GM23338 (cell line): ENCODE measurements at regions not wholly inside any gene's neighbourhood (a gene's known extent, or its start where the extent isn't known, plus 50 kb on each side); places are given as distances from the start of the nearest gene placed in this dataset.

Experiments
- ATAC-seq: fragments of 200-7000 bp; cut with Tn5 transposase; 3 replicates; pipeline ENCODE4 v1.9.1; 2020
- DNase-seq: peaks from one replicate; pipeline ENCODE4 v3.0.0-alpha.2; 2015; ENCODE audit warnings: low spot score
- H2AFZ ChIP-seq: fragments of 200-600 bp; sonication (generic); 2 replicates; pipeline ENCODE4 v1.8.0; 2016; ENCODE audit warnings: antibody characterized with exemption, mild to moderate bottlenecking, moderate library complexity
- H3F3A ChIP-seq: fragments of 200-600 bp; sonication (generic); replicated peaks from 2 replicates; pipeline ENCODE4 v1.8.0; 2017; ENCODE audit warnings: antibody characterized with exemption, mixed run types, low read depth
- H3K27ac ChIP-seq: fragments of 200-600 bp; sonication (generic); 2 replicates; pipeline ENCODE4 v1.6.1; 2016; ENCODE audit warnings: low read depth
- H3K27me3 ChIP-seq: fragments of 200-600 bp; sonication (generic); 2 replicates; pipeline ENCODE4 v1.8.0; 2016; ENCODE audit warnings: mild to moderate bottlenecking, mixed run types, moderate library complexity; ENCODE audit not compliant: insufficient read depth
- H3K36me3 ChIP-seq: fragments of 200-600 bp; sonication (generic); 2 replicates; pipeline ENCODE4 v1.8.0; 2016; ENCODE audit warnings: mild to moderate bottlenecking; ENCODE audit not compliant: insufficient read depth
- H3K4me1 ChIP-seq: fragments of 200-600 bp; sonication (generic); 2 replicates; pipeline ENCODE4 v1.8.0; 2016; ENCODE audit warnings: mild to moderate bottlenecking, moderate library complexity; ENCODE audit not compliant: insufficient read depth
- H3K4me2 ChIP-seq: fragments of 200-600 bp; sonication (generic); 2 replicates; pipeline ENCODE4 v1.7.1; 2017; ENCODE audit warnings: mixed run types
- H3K4me3 ChIP-seq: fragments of 200-600 bp; sonication (generic); 2 replicates; pipeline ENCODE4 v1.6.1; 2016; ENCODE audit warnings: mixed run types
- H3K79me2 ChIP-seq: fragments of 200-600 bp; sonication (generic); replicated peaks from 2 replicates; pipeline ENCODE4 v1.8.0; 2017; ENCODE audit warnings: mild to moderate bottlenecking; ENCODE audit not compliant: insufficient read depth
- H3K9me2 ChIP-seq: fragments of 200-600 bp; sonication (generic); 2 replicates; pipeline ENCODE4 v1.8.0; 2017; ENCODE audit not compliant: insufficient read depth
- H4K20me1 ChIP-seq: fragments of 200-600 bp; sonication (generic); replicated peaks from 2 replicates; pipeline ENCODE4 v1.8.0; 2017; ENCODE audit warnings: mild to moderate bottlenecking; ENCODE audit not compliant: insufficient read depth
- H3K27ac Mint-ChIP-seq: 2 replicates; pipeline ENCODE4 v1.8.0; 2020; ENCODE audit warnings: inconsistent platforms, mild to moderate bottlenecking, moderate library complexity, mixed read lengths
- H3K27me3 Mint-ChIP-seq: 3 replicates; pipeline ENCODE4 v1.8.0; 2022; ENCODE audit warnings: low read depth, mild to moderate bottlenecking, moderate library complexity, mixed read lengths, inconsistent platforms; ENCODE audit not compliant: insufficient read depth, poor library complexity
- H3K36me3 Mint-ChIP-seq: 3 replicates; pipeline ENCODE4 v1.8.0; 2021; ENCODE audit warnings: low read depth, mild to moderate bottlenecking, inconsistent platforms, moderate library complexity, mixed read lengths
- H3K4me1 Mint-ChIP-seq: 3 replicates; pipeline ENCODE4 v1.8.0; 2020; ENCODE audit warnings: mild to moderate bottlenecking, inconsistent platforms, mixed read lengths
- H3K4me3 Mint-ChIP-seq: 3 replicates; pipeline ENCODE4 v1.8.0; 2021; ENCODE audit warnings: moderate library complexity, mild to moderate bottlenecking, inconsistent platforms, mixed read lengths
- H3K9me3 Mint-ChIP-seq: 3 replicates; pipeline ENCODE4 v1.8.0; 2020; ENCODE audit warnings: moderate library complexity, mild to moderate bottlenecking, inconsistent platforms, mixed read lengths
- EZH2 ChIP-seq: fragments of 200-600 bp; sonication (generic); IDR thresholded peaks from one replicate; pipeline ENCODE4 v1.8.0; 2017; ENCODE audit warnings: antibody characterized with exemption, mild to moderate bottlenecking, low read depth; ENCODE audit not compliant: unreplicated experiment
- JUNB ChIP-seq: IDR thresholded peaks from one replicate; pipeline ENCODE4 v1.6.1; 2016; ENCODE audit warnings: antibody characterized with exemption; ENCODE audit not compliant: unreplicated experiment
- NANOG ChIP-seq: IDR thresholded peaks from 2 replicates; pipeline ENCODE4 v1.6.1; 2016; ENCODE audit warnings: antibody characterized with exemption, borderline replicate concordance
- POLR2AphosphoS5 ChIP-seq: IDR thresholded peaks from 2 replicates; pipeline ENCODE4 v1.6.1; 2016; ENCODE audit warnings: antibody characterized with exemption, low read depth
- STAT1 ChIP-seq: IDR thresholded peaks from one replicate; pipeline ENCODE4 v1.6.1; 2016; ENCODE audit warnings: antibody characterized with exemption; ENCODE audit not compliant: unreplicated experiment
- TF ChIP-seq, protein P1 (sequence below): fragments of 250-450 bp; sonication (Bioruptor Pico); IDR thresholded peaks from 2 replicates; pipeline ENCODE4 v1.5.0; 2020; ENCODE audit warnings: mild to moderate bottlenecking, moderate library complexity
- TF ChIP-seq, protein P2 (sequence below), 2 experiments: fragments of 200-600 bp in 1 of 2; sonication (generic) in 1 of 2; conservative IDR thresholded peaks; 2 replicates each; pipeline versions ENCODE4 v1.5.1 to v1.6.1; 2016 to 2017; ENCODE audit warnings: antibody characterized with exemption in 2 of 2, low read depth in 2 of 2, mild to moderate bottlenecking in 2 of 2, moderate library complexity in 1 of 2

DNA sequence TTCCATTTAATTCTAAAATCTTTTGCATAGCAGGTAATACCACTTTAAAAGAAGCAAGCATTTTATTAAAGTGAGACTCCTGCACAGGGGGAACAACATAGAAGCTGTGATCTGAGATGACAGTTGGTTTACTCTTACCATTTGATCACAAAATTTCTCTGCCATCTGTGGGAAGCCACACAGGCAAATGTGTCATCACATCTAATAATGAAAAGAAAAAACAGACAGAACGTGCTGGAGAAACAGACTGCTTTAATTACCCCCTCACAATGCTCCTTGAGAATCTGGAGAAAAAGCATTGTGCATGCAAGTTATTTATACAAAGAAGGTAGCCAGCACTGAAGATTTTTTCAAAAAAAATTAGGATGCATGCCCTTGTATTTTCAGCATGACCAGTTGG is 165.2 kb upstream of the PTER start:
- no peaks in the 10 kb centered on the region for H3F3A ChIP-seq
- no peaks in the 10 kb centered on the region for H3K4me1 ChIP-seq
- H3K4me2 ChIP-seq: no peak overlapping the region
- H3K4me3 Mint-ChIP-seq: no peak overlapping the region
- no peak for TF ChIP-seq NANOG
- no peak for TF ChIP-seq STAT1
- TF ChIP-seq POLR2AphosphoS5: no peak
- no peak for TF ChIP-seq EZH2
- TF ChIP-seq JUNB: no peak
- TF ChIP-seq, protein P1, sequence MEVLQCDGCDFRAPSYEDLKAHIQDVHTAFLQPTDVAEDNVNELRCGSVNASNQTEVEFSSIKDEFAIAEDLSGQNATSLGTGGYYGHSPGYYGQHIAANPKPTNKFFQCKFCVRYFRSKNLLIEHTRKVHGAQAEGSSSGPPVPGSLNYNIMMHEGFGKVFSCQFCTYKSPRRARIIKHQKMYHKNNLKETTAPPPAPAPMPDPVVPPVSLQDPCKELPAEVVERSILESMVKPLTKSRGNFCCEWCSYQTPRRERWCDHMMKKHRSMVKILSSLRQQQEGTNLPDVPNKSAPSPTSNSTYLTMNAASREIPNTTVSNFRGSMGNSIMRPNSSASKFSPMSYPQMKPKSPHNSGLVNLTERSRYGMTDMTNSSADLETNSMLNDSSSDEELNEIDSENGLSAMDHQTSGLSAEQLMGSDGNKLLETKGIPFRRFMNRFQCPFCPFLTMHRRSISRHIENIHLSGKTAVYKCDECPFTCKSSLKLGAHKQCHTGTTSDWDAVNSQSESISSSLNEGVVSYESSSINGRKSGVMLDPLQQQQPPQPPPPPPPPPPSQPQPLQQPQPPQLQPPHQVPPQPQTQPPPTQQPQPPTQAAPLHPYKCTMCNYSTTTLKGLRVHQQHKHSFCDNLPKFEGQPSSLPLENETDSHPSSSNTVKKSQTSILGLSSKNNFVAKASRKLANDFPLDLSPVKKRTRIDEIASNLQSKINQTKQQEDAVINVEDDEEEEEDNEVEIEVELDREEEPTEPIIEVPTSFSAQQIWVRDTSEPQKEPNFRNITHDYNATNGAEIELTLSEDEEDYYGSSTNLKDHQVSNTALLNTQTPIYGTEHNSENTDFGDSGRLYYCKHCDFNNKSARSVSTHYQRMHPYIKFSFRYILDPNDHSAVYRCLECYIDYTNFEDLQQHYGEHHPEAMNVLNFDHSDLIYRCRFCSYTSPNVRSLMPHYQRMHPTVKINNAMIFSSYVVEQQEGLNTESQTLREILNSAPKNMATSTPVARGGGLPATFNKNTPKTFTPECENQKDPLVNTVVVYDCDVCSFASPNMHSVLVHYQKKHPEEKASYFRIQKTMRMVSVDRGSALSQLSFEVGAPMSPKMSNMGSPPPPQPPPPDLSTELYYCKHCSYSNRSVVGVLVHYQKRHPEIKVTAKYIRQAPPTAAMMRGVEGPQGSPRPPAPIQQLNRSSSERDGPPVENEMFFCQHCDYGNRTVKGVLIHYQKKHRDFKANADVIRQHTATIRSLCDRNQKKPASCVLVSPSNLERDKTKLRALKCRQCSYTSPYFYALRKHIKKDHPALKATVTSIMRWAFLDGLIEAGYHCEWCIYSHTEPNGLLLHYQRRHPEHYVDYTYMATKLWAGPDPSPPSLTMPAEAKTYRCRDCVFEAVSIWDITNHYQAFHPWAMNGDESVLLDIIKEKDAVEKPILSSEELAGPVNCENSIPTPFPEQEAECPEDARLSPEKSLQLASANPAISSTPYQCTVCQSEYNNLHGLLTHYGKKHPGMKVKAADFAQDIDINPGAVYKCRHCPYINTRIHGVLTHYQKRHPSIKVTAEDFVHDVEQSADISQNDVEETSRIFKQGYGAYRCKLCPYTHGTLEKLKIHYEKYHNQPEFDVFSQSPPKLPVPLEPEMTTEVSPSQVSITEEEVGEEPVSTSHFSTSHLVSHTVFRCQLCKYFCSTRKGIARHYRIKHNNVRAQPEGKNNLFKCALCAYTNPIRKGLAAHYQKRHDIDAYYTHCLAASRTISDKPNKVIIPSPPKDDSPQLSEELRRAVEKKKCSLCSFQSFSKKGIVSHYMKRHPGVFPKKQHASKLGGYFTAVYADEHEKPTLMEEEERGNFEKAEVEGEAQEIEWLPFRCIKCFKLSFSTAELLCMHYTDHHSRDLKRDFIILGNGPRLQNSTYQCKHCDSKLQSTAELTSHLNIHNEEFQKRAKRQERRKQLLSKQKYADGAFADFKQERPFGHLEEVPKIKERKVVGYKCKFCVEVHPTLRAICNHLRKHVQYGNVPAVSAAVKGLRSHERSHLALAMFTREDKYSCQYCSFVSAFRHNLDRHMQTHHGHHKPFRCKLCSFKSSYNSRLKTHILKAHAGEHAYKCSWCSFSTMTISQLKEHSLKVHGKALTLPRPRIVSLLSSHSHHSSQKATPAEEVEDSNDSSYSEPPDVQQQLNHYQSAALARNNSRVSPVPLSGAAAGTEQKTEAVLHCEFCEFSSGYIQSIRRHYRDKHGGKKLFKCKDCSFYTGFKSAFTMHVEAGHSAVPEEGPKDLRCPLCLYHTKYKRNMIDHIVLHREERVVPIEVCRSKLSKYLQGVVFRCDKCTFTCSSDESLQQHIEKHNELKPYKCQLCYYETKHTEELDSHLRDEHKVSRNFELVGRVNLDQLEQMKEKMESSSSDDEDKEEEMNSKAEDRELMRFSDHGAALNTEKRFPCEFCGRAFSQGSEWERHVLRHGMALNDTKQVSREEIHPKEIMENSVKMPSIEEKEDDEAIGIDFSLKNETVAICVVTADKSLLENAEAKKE: no peak
- TF ChIP-seq, protein P2, sequence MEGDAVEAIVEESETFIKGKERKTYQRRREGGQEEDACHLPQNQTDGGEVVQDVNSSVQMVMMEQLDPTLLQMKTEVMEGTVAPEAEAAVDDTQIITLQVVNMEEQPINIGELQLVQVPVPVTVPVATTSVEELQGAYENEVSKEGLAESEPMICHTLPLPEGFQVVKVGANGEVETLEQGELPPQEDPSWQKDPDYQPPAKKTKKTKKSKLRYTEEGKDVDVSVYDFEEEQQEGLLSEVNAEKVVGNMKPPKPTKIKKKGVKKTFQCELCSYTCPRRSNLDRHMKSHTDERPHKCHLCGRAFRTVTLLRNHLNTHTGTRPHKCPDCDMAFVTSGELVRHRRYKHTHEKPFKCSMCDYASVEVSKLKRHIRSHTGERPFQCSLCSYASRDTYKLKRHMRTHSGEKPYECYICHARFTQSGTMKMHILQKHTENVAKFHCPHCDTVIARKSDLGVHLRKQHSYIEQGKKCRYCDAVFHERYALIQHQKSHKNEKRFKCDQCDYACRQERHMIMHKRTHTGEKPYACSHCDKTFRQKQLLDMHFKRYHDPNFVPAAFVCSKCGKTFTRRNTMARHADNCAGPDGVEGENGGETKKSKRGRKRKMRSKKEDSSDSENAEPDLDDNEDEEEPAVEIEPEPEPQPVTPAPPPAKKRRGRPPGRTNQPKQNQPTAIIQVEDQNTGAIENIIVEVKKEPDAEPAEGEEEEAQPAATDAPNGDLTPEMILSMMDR (conservative IDR thresholded peaks at IDR 0.05; ENCODE audit: low read depth in 2 of 2): no peak
- no peak overlapping the region for H2AFZ ChIP-seq
- H4K20me1 ChIP-seq: no peaks in the 10 kb centered on the region
- H3K4me3 ChIP-seq: no peak overlapping the region
- peaks cover 14% of the 10 kb centered on the region for H3K9me3 Mint-ChIP-seq
- no peaks in the 10 kb centered on the region for H3K79me2 ChIP-seq
- no peak overlapping the region for H3K27ac Mint-ChIP-seq
- no peak overlapping the region for H3K27ac ChIP-seq
- H3K9me2 ChIP-seq: no peaks in the 10 kb centered on the region
- H3K27me3 Mint-ChIP-seq: no peaks in the 10 kb centered on the region
- no peaks in the 10 kb centered on the region for H3K4me1 Mint-ChIP-seq
- DNase-seq (no peak), ATAC-seq (no peak)
- H3K36me3 ChIP-seq: no peaks in the 10 kb centered on the region
- H3K36me3 Mint-ChIP-seq: peaks cover 16% of the 10 kb centered on the region
- no peaks in the 10 kb centered on the region for H3K27me3 ChIP-seq
